NCI-H2227 treated with DMSO at 0.1 percent for 48 hours (cell line): ENCODE measurements at regions not wholly inside any gene's neighbourhood (a gene's known extent, or its start where the extent isn't known, plus 50 kb on each side); places are given as distances from the start of the nearest gene placed in this dataset.

ENCODE experiments used
- DNase-seq: peaks from one replicate; lab custom pipeline; 2025; lab: John Stamatoyannopoulos, UW

DNA sequence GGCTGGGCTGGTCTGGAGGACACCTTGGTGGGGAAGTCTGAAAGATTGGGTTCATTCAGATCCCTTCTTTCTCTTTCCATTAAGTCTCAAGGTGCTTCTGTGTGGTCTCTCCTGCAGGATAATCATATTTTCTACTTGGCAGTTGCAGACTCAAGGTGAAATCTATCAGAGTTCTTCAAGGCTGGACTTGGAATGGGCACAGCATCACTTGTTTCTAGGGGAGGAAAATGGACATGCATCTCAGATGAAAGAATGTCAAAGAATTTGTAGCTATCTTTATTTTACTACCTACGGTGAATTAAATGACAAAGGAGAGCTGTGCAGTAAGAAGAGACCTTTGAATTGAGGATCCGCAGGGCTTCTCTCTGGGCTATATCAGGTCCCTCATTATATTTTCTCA lies 69.8 kb upstream of the PAPPA start:
- no peak for DNase-seq

GRCh38 chr9:116084497-116084896 lies 69.1 kb upstream of the PAPPA start:
- no peak for DNase-seq

GRCh38 chr9:116087246-116087645 lies 66.3 kb upstream of the PAPPA start:
- DNase-seq: no peak

- DNase-seq: no peak
These were observed 65.8 kb upstream of the PAPPA start for GRCh38 chr9:116087751-116088194.

GRCh38 chr9:116088396-116088795 lies 65.2 kb upstream of the PAPPA start:
- no peak for DNase-seq

DNA sequence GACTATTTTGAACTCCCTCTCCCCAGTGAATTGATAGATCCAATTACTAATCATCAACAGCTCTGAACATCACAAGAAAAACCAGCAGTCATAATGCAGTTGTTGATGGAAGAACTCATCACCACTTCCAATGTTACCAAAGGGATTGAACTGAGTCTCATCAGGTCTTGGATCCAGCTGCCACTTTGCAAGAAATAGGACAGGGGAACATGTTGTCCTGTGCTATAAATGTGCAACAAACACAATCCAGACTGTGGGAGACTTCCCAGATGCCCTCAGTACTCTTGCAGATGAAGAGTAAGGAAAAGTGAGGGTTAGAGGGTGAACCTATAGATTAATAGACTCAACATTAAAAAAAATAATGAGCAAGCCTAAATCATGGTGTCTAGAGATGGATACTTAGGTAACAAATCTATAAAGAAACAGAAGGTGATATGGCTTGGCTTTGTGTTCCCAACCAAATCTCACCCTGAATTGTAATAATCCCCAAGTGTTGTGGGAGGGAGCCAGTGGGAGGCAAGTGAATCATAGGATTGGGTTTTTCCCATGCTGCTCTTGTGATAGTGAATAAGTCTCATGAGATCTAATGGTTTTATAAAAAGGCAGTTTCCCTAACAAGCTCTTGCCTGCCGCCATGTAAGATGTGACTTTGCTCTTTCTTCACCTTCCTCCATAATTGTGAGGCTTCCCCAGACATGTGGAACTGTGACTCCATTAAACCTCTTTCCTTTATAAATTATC lies 63.4 kb upstream of the PAPPA start:
- DNase-seq: no peak

DNA sequence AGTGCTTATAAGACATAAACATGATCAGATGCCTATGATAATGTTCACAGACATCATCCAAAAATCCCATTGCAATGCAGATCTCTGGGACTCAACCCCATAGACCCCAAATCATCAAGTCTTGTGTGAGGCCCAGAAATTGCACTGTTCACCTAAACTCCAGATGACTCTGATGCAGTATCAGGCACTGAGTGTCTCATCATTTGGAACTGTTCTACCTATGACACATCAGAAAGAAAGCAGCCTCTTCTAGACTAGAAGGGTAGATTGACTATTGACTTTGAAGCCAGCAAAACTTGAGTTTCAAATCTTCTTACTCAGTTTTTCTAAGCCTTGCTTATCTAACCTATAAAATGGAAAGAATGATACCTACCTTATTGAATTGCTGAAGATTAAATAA lies 58.7 kb upstream of the PAPPA start:
- DNase-seq: no peak

DNA sequence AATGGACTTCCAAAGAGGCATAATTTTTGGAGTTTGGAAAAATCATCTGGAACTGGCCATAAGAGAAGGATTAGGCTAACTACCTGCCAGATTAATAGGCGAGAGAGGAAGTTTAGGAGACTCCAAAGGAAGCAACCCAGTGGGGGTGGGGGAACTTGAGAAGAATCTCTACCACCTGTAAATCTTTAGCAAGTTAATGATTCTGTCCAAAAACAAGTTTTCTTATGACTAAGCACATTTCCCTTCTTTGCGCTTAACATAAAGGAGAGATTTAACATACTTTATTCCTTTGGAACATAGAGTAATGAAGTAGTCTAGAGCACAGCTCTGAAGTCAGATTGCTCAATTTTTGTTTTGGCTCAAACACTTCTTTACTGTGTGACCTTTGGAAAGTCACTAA lies 58.2 kb upstream of the PAPPA start:
- DNase-seq: no peak

GRCh38 chr9:116096046-116096445 lies 57.5 kb upstream of the PAPPA start:
- DNase-seq: no peak

DNA sequence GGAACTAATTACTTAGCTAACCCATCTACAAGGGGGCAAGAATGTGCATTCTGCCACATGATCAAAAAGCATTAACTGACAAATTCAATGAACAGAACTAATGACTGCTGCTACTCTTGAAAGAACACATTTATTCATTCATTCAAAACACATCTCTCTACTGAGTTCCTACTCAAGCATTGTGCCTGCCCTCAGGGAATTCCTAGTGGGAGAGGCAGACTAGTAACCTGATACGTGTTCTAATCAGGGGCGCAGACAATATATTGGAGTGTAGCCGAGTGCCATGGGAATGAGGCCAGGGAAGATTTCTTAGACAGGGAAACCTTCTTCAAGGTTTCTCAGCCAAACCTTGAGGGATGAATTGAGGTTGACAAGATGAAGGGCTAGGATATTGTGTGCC lies 56.7 kb upstream of the PAPPA start:
- no peak for DNase-seq

- no peak for DNase-seq
These were observed 55.1 kb upstream of the PAPPA start for GRCh38 chr9:116098476-116098875.

- DNase-seq: no peak
These were observed 53.8 kb upstream of the PAPPA start for GRCh38 chr9:116099821-116100220.

DNA sequence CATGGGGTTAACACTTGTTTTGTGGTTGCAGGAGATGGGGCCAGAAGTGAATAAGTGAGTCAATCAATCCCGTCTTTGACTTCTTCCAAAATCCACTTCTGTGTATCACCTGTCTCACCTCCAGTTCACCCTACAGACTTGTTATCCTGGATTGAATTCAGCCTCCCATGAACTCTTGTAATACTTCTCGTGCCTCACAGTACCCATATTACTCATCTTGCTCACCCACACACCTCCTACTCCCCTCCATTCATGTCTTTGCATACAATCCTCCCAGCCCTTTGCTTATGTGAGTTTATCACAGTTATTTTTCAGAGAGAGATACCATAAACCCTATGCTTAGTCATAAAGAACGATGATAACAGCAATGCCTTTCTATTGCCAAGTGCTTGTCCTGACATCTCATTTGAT lies 52.9 kb upstream of the PAPPA start:
- no peak for DNase-seq

GRCh38 chr9:116101516-116101915 lies 52.1 kb upstream of the PAPPA start:
- no peak for DNase-seq

DNA sequence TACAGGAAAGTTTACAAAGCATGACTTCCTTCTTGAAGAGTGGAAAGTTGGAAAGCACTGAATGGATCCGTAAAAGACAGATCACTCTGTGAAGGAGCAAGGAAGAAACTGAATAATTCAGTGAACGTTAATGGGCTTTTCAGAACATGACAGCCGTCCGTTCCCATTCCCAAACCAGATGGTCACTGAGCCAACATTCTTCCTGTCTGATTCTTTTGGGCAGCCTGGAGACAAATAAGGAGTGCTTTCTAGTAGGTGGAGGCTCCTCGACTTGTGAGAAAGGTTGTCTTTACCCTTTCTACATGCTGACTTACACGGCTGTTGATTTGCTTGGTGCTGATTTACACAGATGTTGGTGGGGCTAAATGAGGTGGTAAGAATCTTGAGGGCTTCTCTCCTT lies 51.0 kb upstream of the PAPPA start:
- DNase-seq: no peak
